KOPT-K1 (cell line): ENCODE measurements at regions not wholly inside any gene's neighbourhood (a gene's known extent, or its start where the extent isn't known, plus 50 kb on each side); places are given as distances from the start of the nearest gene placed in this dataset.

Experiments
- H3K27ac ChIP-seq: fragments of 200-600 bp; sonication (generic); 2 replicates; pipeline ENCODE4 v1.5.1; 2016; ENCODE audit warnings: antibody characterized with exemption, mild to moderate bottlenecking, low read depth, low read length; ENCODE audit not compliant: poor library complexity, severe bottlenecking
- H3K36me3 ChIP-seq: fragments of 200-600 bp; sonication (generic); 2 replicates; pipeline ENCODE4 v1.5.1; 2017; ENCODE audit warnings: antibody characterized with exemption, mild to moderate bottlenecking, low read length, moderate library complexity; ENCODE audit not compliant: insufficient read depth
- H3K9me3 ChIP-seq: fragments of 200-600 bp; sonication (generic); 2 replicates; pipeline ENCODE4 v1.5.1; 2017; ENCODE audit warnings: antibody characterized with exemption, low read length, mild to moderate bottlenecking; ENCODE audit not compliant: insufficient read depth, poor library complexity, severe bottlenecking

- Histone ChIP-seq H3K27ac (no peak overlapping the region), H3K9me3 (no peaks in the 10 kb centered on the region), H3K36me3 (no peaks in the 10 kb centered on the region)
These were observed 974.2 kb downstream of the JRKL start for GRCh38 chr11:97364047-97364446.

DNA sequence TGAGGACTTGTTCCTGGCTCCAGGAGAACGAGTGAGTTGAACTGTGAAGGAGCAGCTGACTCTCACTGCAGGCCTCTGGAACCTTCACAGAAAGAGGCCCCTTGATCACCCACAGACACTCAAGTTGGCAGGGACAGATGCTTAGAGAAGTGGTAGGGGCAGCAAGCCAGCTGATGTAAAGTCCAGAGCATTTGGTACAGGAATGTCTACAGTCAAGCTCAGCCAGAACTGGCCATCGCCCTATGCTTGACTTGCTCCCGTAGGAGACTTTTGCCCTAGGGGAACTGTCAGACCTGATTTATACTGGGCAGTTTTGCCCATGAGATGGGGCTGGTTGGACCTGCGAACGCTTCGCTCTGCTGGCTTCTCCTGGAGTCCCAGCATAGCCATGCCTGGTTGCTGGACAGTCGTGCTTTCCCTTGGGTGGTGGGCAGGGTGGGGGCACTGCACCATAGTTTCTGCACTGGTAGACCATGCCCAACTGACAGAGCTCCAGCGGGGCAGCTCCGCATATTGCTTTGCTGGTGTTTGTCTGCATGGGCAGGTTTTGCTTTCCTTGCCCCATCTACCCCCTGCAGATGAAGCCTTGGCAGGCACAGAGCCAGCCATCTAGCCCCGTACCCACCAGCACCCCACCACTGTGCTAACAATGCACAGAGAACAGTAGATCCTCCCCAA, 977.7 kb downstream of the JRKL start:
- no peaks in the 10 kb centered on the region for H3K36me3 ChIP-seq
- H3K27ac ChIP-seq, result no peak overlapping the region
- H3K9me3 ChIP-seq, result no peaks in the 10 kb centered on the region

- no peaks in the 10 kb centered on the region for H3K9me3 ChIP-seq
- H3K27ac ChIP-seq, result no peak overlapping the region
- no peaks in the 10 kb centered on the region for H3K36me3 ChIP-seq
These were observed 999.5 kb downstream of the JRKL start for GRCh38 chr11:97389270-97389669.

GRCh38 chr11:97398246-97398645, 1008.4 kb downstream of the JRKL start:
- no peaks in the 10 kb centered on the region for H3K9me3 ChIP-seq
- no peaks in the 10 kb centered on the region for H3K36me3 ChIP-seq
- no peak overlapping the region for H3K27ac ChIP-seq

- Histone ChIP-seq H3K36me3 (no peaks in the 10 kb centered on the region), H3K27ac (no peak overlapping the region), H3K9me3 (peaks cover 16% of the 10 kb centered on the region)
These were observed 1019.3 kb downstream of the JRKL start for GRCh38 chr11:97409141-97409540.

DNA sequence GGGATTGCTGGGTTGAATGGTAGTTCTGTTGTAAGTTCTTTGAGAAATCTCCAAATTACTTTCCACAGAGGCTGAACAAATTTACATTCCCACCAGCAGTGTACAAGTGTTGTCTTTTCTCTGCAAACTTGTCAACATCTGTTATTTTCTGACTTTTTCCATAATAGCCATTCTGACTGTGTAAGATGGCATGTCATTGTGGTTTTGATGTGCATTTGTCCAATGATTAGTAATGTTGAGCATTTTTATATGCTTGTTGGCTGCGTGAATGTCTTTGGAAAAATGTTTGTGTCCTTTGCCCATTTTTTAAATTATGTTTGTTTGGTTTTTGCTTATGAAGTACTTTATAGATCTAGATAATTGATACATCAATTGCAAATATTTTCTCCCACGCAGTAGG, 1025.0 kb downstream of the JRKL start:
- Histone ChIP-seq H3K27ac (no peak overlapping the region), H3K9me3 (peaks cover 7% of the 10 kb centered on the region), H3K36me3 (no peaks in the 10 kb centered on the region)

- H3K36me3 ChIP-seq, result no peaks in the 10 kb centered on the region
- H3K9me3 ChIP-seq, result peaks cover 4% of the 10 kb centered on the region
- no peak overlapping the region for H3K27ac ChIP-seq
These were observed 1029.9 kb downstream of the JRKL start for GRCh38 chr11:97419729-97420128.

- Histone ChIP-seq H3K9me3 (no peaks in the 10 kb centered on the region), H3K36me3 (no peaks in the 10 kb centered on the region), H3K27ac (no peak overlapping the region)
These were observed 1038.5 kb downstream of the JRKL start for GRCh38 chr11:97428247-97428790.

GRCh38 chr11:97430877-97431276, 1041.1 kb downstream of the JRKL start:
- Histone ChIP-seq H3K36me3 (no peaks in the 10 kb centered on the region), H3K9me3 (no peaks in the 10 kb centered on the region)

DNA sequence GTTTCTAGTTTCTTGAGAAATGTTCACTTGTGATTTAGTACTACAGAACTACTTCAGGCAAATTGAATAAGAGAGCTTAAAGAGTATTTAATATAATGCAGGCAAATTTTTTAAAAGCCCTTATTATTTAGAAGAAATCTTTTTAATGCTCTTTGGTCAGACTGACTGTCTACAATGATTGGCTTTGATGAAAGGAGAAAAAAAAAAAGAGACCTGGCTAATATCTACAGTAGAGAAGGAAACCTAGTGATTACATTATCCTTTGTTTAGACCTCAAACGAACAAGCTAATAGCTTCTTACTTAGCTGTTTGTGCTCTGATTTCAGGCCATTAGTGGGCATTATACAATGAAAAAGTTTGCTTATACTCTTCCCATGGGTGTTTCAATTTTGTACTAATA, 1043.1 kb downstream of the JRKL start:
- H3K9me3 ChIP-seq, result no peaks in the 10 kb centered on the region
- no peaks in the 10 kb centered on the region for H3K36me3 ChIP-seq
- no peak overlapping the region for H3K27ac ChIP-seq

More at GRCh38 chr11:97430877-97431276, 1041.1 kb downstream of the JRKL start:
- H3K27ac ChIP-seq, result no peak overlapping the region

- Histone ChIP-seq H3K27ac (no peak overlapping the region), H3K9me3 (no peaks in the 10 kb centered on the region)
These were observed 1055.7 kb downstream of the JRKL start for GRCh38 chr11:97445561-97445960.

DNA sequence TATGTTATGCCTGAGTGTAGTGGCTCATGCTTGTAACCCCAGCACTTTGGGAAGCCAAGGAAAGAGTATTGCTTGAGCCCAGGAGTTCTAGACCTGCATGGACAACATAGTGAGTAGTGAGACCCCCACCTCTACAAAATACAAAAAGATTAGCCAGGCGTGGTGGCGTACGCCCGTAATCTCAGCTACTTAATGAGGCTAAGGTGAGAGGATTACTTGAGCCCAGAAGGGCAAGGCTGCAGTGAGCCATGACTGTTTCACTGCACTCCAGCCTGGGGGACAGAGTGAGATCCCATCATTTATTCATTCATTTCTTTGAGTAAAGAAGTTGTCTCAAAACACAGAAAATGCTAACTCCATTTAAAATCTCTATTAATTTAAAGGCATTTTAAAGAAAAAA, 1061.6 kb downstream of the JRKL start:
- Histone ChIP-seq H3K27ac (no peak overlapping the region), H3K36me3 (no peaks in the 10 kb centered on the region), H3K9me3 (no peaks in the 10 kb centered on the region)

More at GRCh38 chr11:97445561-97445960, 1055.7 kb downstream of the JRKL start:
- H3K36me3 ChIP-seq, result no peaks in the 10 kb centered on the region

- H3K9me3 ChIP-seq, result no peaks in the 10 kb centered on the region
- no peak overlapping the region for H3K27ac ChIP-seq
- no peaks in the 10 kb centered on the region for H3K36me3 ChIP-seq
These were observed 1065.2 kb downstream of the JRKL start for GRCh38 chr11:97454988-97455387.

DNA sequence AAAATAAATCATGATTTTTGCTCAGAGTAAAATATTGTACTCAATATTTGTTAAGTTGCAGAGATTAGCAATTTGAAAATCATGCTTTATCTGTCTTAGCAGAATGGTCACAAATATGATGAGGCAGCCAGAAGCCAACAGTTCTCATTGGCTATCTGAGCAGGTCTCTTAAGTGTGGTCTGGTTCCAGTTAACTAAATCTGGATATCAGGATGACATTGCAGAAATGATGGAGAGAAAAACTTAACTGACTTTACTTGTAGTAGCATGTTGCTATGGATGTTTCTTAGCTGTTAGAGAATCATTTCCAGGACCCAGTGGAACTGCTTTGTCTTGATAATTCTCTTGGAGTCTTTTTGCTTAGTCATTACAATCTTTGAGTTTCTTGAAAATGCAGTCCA, 1070.3 kb downstream of the JRKL start:
- H3K36me3 ChIP-seq, result no peaks in the 10 kb centered on the region
- H3K9me3 ChIP-seq, result peaks cover 17% of the 10 kb centered on the region
- no peak overlapping the region for H3K27ac ChIP-seq

- Histone ChIP-seq H3K27ac (no peak overlapping the region), H3K36me3 (no peaks in the 10 kb centered on the region), H3K9me3 (peaks cover 18% of the 10 kb centered on the region)
These were observed 1071.4 kb downstream of the JRKL start for GRCh38 chr11:97461044-97461880.
